ENCODE measurements at regions not wholly inside any gene's neighbourhood (a gene's known extent, or its start where the extent isn't known, plus 50 kb on each side); places are given as distances from the start of the nearest gene placed in this dataset.

DNA sequence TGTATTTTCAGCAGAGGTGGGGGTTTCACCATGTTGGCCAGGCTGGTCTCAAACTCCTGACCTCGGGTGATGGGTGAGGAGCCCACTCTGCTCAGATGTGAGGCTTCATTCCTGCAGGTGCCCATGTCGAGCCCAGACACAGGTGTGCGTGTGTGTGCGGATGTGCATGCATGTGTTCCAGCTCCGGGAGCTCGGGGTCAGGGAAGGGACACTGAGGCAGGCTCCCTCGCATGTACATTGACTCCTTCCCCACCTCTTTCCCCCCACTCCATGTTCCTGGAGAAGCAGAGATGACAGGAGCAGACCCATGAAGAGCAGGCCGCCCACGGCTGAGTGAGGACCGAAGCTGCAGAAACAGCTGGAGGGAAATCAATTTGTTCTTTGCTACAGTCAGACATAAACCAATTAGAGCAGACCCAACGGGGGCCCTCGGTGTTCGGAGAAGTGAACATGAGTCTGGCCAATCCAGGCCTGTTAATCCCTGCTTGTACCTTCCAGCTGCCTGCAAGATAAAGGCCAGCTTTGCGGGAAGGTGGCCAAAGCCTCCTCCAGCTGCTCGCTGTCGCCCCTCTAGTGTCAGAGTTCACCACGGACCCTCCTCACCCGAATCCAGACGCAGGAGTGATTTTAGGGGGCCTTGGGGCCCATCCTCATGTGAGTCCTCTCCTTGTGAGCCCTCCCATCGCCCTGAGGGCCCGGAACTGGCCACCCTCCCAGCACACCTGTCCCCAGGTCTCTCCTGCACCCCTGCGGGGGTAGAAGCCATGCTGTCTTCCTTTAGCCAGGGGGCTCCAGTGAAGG, 321.0 kb upstream of the RTL1 start:
- CTCF ChIA-PET = interaction anchor here (0.5 kb wide), 1 partner anchor 422 kb away, joined by 3 read pairs; no protein-coding TSS in a partner anchor

DNA sequence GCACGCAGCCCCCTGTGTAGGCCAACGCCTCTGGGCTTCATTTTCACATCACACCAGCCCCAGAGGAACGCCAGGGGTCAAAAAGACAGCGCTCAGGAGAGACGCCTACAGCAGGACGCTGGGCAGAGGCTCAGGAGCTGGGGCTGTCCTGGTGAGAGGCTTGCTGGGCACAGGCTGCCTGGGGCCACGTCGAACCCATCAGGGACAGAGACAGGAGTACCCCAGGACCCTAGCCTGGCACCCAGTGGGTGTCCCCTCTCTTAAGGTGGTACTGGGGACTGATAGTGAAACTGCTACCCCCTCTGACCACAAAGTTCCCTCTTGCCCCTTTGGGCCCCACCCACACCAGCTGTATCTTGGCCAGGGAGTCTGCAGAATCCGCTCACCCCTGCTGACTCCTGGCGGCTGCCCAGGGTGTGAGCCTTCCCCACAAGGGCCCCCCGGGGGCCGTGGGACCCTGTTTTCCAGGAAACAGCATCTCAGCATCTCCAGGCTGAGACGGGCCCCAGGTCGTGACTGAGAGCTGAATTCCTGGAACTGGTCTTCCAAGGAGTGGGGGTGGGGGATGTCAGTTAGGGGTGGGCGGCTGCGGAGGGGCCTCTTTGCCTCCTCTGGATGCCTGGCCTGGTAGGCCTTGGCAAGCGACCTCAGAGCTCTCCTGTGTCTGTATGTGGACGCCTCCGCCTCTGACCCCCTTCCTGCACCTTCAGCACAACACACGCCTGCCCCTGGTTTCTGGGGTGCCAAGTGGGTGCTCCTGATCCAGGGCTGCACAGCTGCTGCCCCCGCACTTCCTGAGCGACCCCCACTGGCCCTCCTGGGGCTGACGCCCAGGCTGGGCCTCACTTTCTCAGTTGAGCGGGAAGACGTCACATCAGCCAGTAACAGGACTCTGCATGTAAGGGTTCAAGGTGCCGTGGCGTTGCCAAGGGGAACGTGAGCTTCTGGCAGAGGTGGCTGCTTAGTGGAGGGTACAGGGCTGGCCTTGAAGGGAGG, 321.9 kb upstream of the RTL1 start:
- DNase-seq (ENCODE audit: low spot score) = no peak
- H3K27ac ChIP-seq = no peak overlapping the region
- ChIA-PET POLR2A (ENCODE audit: low non-redundant PET) (no interaction called here), CTCF (interaction anchor here (1.1 kb wide), 1 partner anchor 375 kb away, joined by 3 read pairs; no protein-coding TSS in a partner anchor)
- TF ChIP-seq, protein P1, sequence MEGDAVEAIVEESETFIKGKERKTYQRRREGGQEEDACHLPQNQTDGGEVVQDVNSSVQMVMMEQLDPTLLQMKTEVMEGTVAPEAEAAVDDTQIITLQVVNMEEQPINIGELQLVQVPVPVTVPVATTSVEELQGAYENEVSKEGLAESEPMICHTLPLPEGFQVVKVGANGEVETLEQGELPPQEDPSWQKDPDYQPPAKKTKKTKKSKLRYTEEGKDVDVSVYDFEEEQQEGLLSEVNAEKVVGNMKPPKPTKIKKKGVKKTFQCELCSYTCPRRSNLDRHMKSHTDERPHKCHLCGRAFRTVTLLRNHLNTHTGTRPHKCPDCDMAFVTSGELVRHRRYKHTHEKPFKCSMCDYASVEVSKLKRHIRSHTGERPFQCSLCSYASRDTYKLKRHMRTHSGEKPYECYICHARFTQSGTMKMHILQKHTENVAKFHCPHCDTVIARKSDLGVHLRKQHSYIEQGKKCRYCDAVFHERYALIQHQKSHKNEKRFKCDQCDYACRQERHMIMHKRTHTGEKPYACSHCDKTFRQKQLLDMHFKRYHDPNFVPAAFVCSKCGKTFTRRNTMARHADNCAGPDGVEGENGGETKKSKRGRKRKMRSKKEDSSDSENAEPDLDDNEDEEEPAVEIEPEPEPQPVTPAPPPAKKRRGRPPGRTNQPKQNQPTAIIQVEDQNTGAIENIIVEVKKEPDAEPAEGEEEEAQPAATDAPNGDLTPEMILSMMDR (conservative IDR thresholded peaks at IDR 0.05; ENCODE audit: low read depth) = no peak

More for the DNA sequence above, 321.0 kb upstream of the RTL1 start:
- no peak for DNase-seq (ENCODE audit: low spot score)
- H3K27ac ChIP-seq = no peak overlapping the region
- POLR2A ChIA-PET (ENCODE audit: low non-redundant PET) = no interaction called here
- TF ChIP-seq, protein P1 (conservative IDR thresholded peaks at IDR 0.05; ENCODE audit: low read depth) = no peak

DNA sequence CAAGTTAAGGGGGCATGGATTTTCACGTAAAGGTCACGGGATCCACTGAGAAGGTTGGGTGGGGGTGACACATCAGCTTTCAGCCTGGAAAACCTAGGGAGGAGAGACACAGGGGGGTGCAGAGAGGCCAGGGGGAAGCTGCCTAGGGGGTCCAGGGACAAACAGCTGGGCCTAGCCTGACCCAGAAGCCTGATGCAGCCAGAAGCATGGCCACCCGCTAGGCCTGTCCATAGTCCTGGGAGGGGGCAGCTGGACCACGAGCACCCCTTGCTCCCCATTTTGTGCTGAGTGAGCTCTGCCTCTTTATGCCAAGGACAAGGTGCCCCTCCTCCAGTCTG, 322.7 kb upstream of the RTL1 start:
- POLR2A ChIA-PET (ENCODE audit: low non-redundant PET) = no interaction called here

DNA sequence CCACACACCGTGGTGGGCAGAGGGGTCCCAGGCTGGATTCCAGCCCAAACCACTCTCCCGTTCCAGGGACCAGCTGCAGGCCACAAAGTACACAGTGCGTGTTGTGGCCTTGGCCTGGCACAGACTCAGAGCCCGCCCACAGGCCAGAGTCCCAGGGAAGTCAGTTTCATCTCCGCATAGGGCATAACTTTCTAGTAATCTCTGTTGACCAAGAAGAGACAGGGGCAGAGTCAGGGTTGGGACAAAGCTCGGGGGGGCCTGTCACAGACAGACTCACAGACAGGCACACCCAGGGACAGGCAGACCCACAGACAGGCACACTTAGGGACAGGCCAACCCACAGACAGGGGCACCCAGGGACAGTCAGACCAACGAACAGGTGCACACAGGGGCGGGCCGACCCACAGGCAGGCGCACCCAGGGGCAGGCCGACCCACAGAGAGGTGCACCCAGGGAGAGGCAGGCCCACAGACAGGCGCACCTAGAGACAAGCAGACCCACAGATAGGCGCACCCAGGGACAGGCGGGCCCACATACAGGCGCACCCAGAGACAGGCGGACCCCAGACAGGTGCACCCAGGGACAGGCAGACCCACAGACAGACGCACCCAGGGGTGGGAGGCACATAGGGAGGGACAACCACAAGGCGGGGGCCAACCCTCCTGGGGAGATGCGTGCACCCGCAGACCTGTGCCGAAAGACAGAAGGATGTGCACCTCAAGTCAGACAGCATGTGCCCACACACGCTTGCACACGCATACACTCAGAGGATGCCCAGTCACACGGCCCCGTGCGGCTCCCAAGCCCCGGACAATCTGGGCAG, 323.3 kb upstream of the RTL1 start:
- no peak overlapping the region for H3K27ac ChIP-seq
- TF ChIP-seq, protein P1 (conservative IDR thresholded peaks at IDR 0.05; ENCODE audit: low read depth) = no peak
- no peak for DNase-seq (ENCODE audit: low spot score)
- POLR2A ChIA-PET (ENCODE audit: low non-redundant PET) = no interaction called here
- CTCF ChIA-PET = interaction anchor here (1.1 kb wide), 1 partner anchor 376 kb away, joined by 3 read pairs; no protein-coding TSS in a partner anchor

More for the DNA sequence above, 322.7 kb upstream of the RTL1 start:
- TF ChIP-seq, protein P1 (conservative IDR thresholded peaks at IDR 0.05; ENCODE audit: low read depth) = no peak
- DNase-seq (ENCODE audit: low spot score) = no peak
- no peak overlapping the region for H3K27ac ChIP-seq
- CTCF ChIA-PET = interaction anchor here (1.1 kb wide), 1 partner anchor 375 kb away, joined by 3 read pairs; no protein-coding TSS in a partner anchor

DNA sequence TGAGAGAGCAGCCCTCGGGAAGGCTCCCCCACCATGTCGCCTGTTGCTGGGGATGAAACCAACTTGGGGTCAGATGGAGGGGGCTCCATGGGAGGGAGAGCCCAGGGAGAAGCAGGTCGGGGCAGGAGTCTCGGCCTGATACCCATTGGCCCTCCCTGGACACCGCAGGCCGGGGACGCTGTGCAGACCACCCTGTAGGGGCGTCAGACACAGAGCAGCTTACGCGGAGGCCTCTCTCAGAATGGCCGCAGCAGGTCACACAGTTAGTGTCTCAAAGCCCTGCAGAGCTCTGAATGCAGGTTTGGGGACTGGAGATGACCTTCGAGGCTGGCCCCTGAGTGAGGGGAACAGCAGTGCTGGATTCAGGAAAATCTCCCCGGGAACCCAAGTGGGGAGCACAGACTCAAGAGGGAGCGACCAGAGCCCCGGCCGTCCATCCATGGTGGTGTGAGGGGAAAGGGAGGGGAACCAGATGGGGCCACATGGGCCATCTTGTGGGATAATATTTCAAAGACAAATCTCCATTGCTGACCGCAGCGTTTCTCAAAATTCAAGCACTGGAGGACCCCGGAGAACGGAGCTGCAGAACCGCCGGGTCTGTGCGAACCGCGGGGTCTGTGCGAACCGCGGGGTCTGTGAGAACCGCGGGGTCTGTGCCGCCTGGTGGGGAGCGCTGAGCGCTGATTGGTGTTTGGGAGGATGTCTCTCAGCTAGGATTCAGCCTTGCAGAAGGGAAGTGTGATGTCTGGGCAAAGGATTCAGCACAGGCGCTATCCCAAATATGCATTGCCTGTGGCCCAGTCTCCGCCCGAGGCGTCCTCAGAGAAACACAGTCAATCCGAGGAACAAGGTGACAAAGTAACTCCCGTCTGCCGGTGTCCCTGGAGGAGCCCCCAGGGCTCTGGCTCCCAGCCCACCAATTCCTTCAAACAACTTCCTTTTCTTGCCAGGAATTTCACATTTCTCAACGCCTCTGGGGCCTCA, 324.4 kb upstream of the RTL1 start:
- TF ChIP-seq, protein P1 (conservative IDR thresholded peaks at IDR 0.05; ENCODE audit: low read depth) = no peak
- no peak for DNase-seq (ENCODE audit: low spot score)
- POLR2A ChIA-PET (ENCODE audit: low non-redundant PET) = no interaction called here
- no peak overlapping the region for H3K27ac ChIP-seq
- CTCF ChIA-PET = no interaction called here

Data from RWPE1 (cell line).